ENCODE measurements at regions not wholly inside any gene's neighbourhood (a gene's known extent, or its start where the extent isn't known, plus 50 kb on each side); places are given as distances from the start of the nearest gene placed in this dataset.
A peak's percentile ranks its signal among the peaks of the same experiment; 100 is the strongest.

- H3K79me2 ChIP-seq (ENCODE audit: insufficient read depth, low read length), result no peaks in the 10 kb centered on the region
- peak; percentile 66 for DNase-seq
- H3K4me2 ChIP-seq (ENCODE audit: insufficient read depth, low read length), result peak overlapping the region; percentile 51; the same call in 1 of the 2 replicates
- H3K9me3 ChIP-seq (ENCODE audit: insufficient read depth, low read length, severe bottlenecking), result no peaks in the 10 kb centered on the region
- peak overlapping the region; percentile 53 for H2AFZ ChIP-seq (ENCODE audit: low read depth, low read length)
- no peaks in the 10 kb centered on the region for H3K36me3 ChIP-seq (ENCODE audit: insufficient read depth, low read length)
- H3K4me3 ChIP-seq (ENCODE audit: low read depth in 1 of 2, low read length in 2 of 2), result no peak overlapping the region
- no peaks in the 10 kb centered on the region for H3K27me3 ChIP-seq (ENCODE audit: insufficient read depth, low read length, poor library complexity)
- peak overlapping the region; percentile 41 for H3K27ac ChIP-seq (ENCODE audit: low read length)
- no peak overlapping the region for H3K9ac ChIP-seq (ENCODE audit: low read depth, low read length)
- H4K20me1 ChIP-seq (ENCODE audit: insufficient read depth, low read length), result no peaks in the 10 kb centered on the region
- no peak for TF ChIP-seq EZH2 (IDR thresholded peaks at IDR 0.05; ENCODE audit: borderline replicate concordance, low read depth, low read length, severe bottlenecking)
- peak; percentile 96 for TF ChIP-seq CTCF (IDR thresholded peaks at IDR 0.05; ENCODE audit: borderline replicate concordance, extremely low read depth, low read length, poor library complexity, severe bottlenecking)
- peak; percentile 73 for ATAC-seq (ENCODE audit: insufficient read depth, low read depth)
- H3K4me1 ChIP-seq (ENCODE audit: insufficient read depth, low read length), result peaks cover 19% of the 10 kb centered on the region
Measured at GRCh38 chr4:129362691-129363274, 266.8 kb downstream of the C4orf33 start.

DNA sequence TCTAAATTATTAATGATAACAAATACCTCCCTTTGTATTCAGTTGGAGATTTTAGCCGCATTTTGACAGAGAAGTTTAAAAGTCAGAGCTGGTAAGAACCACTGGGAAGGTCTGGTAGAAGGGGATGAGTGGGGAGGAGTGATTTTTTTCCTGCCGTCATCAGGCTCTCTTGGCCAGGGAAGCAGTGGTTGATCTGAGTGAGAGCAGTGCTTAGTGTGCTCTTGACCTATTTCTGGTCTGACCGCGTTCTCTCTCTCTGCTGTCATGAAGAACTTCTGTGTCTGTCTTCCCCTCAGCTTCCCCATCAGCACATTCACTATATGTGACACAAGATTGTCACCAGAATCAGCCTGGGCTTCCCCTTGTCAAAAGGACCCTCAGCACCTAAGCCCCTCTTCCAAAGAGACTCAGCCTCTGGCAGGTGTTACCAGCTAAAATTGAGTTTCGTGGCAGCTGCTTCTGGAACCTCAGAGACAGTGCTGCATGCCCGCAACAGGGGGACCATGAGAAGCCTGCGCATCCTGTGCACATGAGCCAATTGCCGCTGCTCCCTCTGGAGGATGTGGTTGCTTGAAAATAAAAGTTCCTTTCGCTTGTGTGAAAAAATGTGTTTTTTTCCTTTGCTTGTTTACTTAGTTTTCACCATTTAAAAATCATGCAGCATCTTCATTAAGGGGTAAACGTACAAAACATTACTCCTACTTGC is 268.9 kb downstream of the C4orf33 start:
- peak overlapping the region; percentile 16; the same call in 1 of the 2 replicates for H3K4me2 ChIP-seq (ENCODE audit: insufficient read depth, low read length)
- peak; percentile 63 for DNase-seq
- peak overlapping the region; percentile 67 for H2AFZ ChIP-seq (ENCODE audit: low read depth, low read length)

GRCh38 chr4:129369361-129370010 is 273.5 kb downstream of the C4orf33 start:
- Histone ChIP-seq H3K4me2 (ENCODE audit: insufficient read depth, low read length) (no peak overlapping the region), H3K4me3 (ENCODE audit: low read depth in 1 of 2, low read length in 2 of 2) (no peak overlapping the region), H3K27ac (ENCODE audit: low read length) (no peak overlapping the region), H2AFZ (ENCODE audit: low read depth, low read length) (no peak overlapping the region), H4K20me1 (ENCODE audit: insufficient read depth, low read length) (no peaks in the 10 kb centered on the region), H3K9me3 (ENCODE audit: insufficient read depth, low read length, severe bottlenecking) (no peaks in the 10 kb centered on the region), H3K9ac (ENCODE audit: low read depth, low read length) (no peak overlapping the region), H3K36me3 (ENCODE audit: insufficient read depth, low read length) (no peaks in the 10 kb centered on the region), H3K4me1 (ENCODE audit: insufficient read depth, low read length) (peaks cover 10% of the 10 kb centered on the region), H3K79me2 (ENCODE audit: insufficient read depth, low read length) (no peaks in the 10 kb centered on the region), H3K27me3 (ENCODE audit: insufficient read depth, low read length, poor library complexity) (no peaks in the 10 kb centered on the region)
- ATAC-seq (ENCODE audit: insufficient read depth, low read depth) (no peak), DNase-seq (no peak)
- no peak for TF ChIP-seq EZH2 (IDR thresholded peaks at IDR 0.05; ENCODE audit: borderline replicate concordance, low read depth, low read length, severe bottlenecking)
- TF ChIP-seq CTCF (IDR thresholded peaks at IDR 0.05; ENCODE audit: borderline replicate concordance, extremely low read depth, low read length, poor library complexity, severe bottlenecking), result no peak

More for the DNA sequence above, 268.9 kb downstream of the C4orf33 start:
- TF ChIP-seq CTCF (IDR thresholded peaks at IDR 0.05; ENCODE audit: borderline replicate concordance, extremely low read depth, low read length, poor library complexity, severe bottlenecking) (peak; percentile 17), EZH2 (IDR thresholded peaks at IDR 0.05; ENCODE audit: borderline replicate concordance, low read depth, low read length, severe bottlenecking) (no peak)
- no peak overlapping the region for H3K4me3 ChIP-seq (ENCODE audit: low read depth in 1 of 2, low read length in 2 of 2)
- H3K79me2 ChIP-seq (ENCODE audit: insufficient read depth, low read length), result no peaks in the 10 kb centered on the region
- H3K9ac ChIP-seq (ENCODE audit: low read depth, low read length), result no peak overlapping the region
- no peaks in the 10 kb centered on the region for H3K36me3 ChIP-seq (ENCODE audit: insufficient read depth, low read length)
- no peaks in the 10 kb centered on the region for H4K20me1 ChIP-seq (ENCODE audit: insufficient read depth, low read length)
- ATAC-seq (ENCODE audit: insufficient read depth, low read depth), result peak; percentile 85
- H3K27me3 ChIP-seq (ENCODE audit: insufficient read depth, low read length, poor library complexity), result no peaks in the 10 kb centered on the region
- H3K4me1 ChIP-seq (ENCODE audit: insufficient read depth, low read length), result peaks cover 19% of the 10 kb centered on the region
- peak overlapping the region; percentile 48 for H3K27ac ChIP-seq (ENCODE audit: low read length)
- H3K9me3 ChIP-seq (ENCODE audit: insufficient read depth, low read length, severe bottlenecking), result no peaks in the 10 kb centered on the region

Measured in DND-41 (cell line).